GM12874 (cell line): ENCODE measurements at regions not wholly inside any gene's neighbourhood (a gene's known extent, or its start where the extent isn't known, plus 50 kb on each side); places are given as distances from the start of the nearest gene placed in this dataset.

Source experiments
- TF ChIP-seq, protein P1 (sequence below): IDR thresholded peaks from 2 replicates; pipeline ENCODE4 v1.5.1; 2011; ENCODE audit warnings: low read depth, mild to moderate bottlenecking, control low read depth, low read length, moderate library complexity; ENCODE audit not compliant: insufficient read depth

DNA sequence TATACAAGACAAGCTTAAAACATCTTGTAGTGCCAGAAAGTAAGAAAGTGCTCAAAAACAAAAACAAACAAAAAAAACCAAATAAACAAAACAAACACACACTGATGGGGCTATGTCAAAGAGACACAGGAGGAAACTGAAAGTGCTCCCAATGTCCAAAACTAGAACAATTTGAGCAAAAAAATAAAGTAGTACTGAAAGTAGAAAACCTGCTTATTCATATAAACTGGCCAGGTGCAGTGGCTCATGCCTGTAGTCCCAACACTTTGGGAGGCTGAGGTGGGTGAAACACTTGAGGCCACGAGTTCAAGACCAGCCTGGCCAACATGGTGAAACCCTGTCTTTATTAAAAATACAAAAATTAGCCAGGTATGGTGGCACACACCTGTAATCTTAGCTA, 129.9 kb downstream of the GLUL start:
- TF ChIP-seq, protein P1, sequence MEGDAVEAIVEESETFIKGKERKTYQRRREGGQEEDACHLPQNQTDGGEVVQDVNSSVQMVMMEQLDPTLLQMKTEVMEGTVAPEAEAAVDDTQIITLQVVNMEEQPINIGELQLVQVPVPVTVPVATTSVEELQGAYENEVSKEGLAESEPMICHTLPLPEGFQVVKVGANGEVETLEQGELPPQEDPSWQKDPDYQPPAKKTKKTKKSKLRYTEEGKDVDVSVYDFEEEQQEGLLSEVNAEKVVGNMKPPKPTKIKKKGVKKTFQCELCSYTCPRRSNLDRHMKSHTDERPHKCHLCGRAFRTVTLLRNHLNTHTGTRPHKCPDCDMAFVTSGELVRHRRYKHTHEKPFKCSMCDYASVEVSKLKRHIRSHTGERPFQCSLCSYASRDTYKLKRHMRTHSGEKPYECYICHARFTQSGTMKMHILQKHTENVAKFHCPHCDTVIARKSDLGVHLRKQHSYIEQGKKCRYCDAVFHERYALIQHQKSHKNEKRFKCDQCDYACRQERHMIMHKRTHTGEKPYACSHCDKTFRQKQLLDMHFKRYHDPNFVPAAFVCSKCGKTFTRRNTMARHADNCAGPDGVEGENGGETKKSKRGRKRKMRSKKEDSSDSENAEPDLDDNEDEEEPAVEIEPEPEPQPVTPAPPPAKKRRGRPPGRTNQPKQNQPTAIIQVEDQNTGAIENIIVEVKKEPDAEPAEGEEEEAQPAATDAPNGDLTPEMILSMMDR = no peak

DNA sequence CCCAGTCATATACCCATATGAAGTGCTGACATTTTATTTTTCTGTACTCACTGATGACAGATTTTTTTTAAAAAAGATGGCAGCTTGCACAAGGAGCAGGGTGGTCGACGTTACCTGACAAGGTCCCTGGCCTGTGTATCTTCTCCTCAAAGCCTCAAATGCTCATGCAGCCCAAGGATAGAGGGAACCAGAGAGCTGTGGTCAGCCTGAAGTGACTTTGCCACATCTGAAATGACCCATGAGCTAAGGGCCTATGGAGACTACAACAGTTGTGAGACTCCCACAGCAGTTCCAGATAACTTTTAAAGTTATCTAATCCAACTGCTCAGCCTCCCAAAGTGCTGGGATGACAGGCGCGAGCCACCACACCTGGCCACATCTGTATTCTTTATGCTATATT, 131.1 kb downstream of the GLUL start:
- TF ChIP-seq, protein P1 = no peak

DNA sequence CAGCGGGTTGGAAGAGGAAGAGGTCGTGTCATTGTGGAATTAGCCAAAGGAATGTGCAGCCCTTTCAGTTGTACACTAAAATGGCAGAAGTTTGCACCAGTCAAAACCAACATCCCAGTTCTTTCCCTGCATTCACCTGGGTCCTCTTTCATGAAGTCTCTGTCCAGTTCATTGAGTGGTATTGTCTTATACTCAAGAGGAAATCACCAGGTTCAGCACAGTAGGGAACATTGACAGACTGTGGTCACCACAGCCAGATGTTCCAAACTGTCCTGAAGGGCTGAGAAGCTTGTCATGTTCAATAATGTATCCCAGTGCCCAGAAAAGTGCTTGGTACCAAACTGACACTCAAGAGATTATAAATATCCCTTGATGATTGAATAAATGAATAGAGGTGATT, 131.6 kb downstream of the GLUL start:
- TF ChIP-seq, protein P1 = no peak

DNA sequence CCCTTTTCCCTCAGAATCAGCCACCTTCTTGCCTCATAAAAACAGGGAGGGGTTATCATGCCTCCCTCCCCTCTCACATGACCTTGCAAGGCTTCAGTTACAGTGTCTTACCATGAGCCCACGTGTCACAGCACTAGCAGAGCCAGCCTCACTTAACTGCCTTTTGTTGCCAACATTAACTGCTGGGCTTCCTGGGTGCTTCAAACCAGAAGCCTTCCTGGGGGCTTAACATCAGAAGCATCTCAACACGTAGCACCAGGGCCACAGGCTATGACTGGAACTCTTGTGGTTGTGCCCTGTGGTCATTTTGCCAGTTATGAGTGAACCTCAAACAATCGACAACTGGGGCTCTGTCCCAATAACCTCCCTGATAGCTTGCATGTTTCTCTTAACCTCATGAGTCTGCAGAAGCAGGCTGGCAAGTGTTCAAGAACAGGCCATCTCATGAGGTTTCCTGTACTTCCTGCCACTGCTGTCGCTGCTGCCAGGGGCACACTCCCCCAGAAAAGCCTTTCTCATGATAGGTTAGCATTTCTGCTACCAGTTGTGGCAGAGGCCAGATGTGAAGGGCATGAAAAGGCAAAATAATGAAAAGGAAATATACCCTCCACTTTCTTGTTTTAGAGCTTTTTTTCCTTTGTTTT, 132.2 kb downstream of the GLUL start:
- TF ChIP-seq, protein P1 = no peak

DNA sequence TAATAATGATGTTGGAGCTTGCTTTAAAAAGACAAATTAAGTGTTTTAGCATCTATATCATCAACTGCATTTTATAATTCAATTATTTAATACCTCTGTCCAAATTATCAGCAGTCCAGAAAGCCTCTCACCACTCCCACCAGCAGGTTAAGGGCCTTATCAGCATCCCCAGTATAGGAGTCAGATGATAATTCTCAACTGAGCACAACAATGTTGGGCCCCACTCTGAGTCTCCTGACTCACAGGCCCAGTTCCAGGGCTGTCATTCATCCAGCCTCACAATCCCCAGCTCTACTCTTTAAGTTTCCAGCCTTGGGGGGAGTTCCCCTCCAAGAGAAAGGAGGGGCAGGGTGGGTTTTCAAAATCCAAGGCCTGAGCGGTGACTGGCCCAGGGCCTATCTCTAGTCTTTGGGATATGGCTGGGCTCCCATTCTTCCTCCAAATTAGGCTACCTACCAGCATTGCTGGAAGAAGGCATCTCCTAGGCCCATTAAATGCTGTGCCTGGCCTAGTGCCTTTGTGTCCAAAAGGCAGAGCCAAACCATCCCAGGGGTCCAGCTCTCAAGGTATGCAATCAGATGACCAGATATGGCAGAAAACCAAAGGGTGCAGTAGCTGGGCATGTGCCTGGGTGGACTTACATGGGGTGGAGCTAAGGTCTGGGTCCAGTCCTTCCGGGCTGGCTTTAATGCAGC, 134.1 kb downstream of the GLUL start:
- TF ChIP-seq, protein P1 = no peak

DNA sequence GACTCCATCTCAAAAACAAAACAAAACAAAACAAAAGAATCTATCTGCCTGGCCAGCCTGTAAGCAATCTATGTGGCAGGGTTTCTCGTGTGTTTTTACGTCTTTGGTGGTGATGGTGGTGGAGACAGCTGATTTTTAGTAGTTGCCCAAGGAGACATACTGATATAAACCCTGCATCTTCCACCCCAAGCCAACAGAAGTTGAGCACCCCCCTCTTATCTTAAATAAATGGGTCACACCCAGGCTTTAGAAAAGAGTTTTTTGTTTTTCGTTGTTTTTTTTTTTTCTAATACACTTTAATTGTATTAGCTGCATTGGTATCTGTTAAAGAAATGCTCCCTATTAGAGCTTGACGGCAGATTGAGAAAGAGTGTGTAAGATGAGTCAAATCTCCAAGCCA, 134.7 kb downstream of the GLUL start:
- TF ChIP-seq, protein P1 = no peak

DNA sequence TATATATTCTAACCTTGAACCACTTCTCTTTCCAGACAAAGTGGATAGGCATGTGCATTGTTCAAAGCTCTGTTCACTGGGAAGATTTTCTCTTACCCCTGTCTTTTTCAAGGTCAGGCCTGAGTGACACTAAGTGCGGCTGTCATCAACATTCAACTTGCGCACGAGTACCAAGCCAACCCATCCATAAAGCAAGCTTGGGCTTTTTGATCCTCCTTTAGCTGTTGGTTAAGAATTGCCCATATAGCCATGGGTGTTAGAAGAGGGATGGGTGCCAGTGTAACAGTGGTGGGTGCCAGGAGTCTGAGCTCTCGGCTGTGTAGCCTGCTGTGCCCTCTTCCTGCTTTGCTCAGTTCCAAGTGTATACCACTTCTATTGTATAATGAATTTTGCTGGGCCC, 136.1 kb downstream of the GLUL start:
- TF ChIP-seq, protein P1 = no peak
